Glomerular visceral epithelial cell (primary cell): ENCODE measurements at regions not wholly inside any gene's neighbourhood (a gene's known extent, or its start where the extent isn't known, plus 50 kb on each side); places are given as distances from the start of the nearest gene placed in this dataset.
"Not testable (repeated sequence)": the region's sequence is repeated elsewhere in the genome, so short reads cannot be mapped to it uniquely, and the experiment has no call there.

ENCODE experiments used
- DNase-seq: peaks from one replicate; pipeline ENCODE4 v3.0.0-alpha.2; 2016; ENCODE audit errors: extremely low spot score

- DNase-seq, result no peak
These were observed 339.3 kb downstream of the BCL11B start for GRCh38 chr14:98932431-98933325.

- not testable (repeated sequence) for DNase-seq
These were observed 337.4 kb downstream of the BCL11B start for GRCh38 chr14:98934569-98934968.

- no peak for DNase-seq
These were observed 336.1 kb downstream of the BCL11B start for GRCh38 chr14:98935921-98936320.

- DNase-seq, result no peak
These were observed 335.0 kb downstream of the BCL11B start for GRCh38 chr14:98937021-98937420.

DNA sequence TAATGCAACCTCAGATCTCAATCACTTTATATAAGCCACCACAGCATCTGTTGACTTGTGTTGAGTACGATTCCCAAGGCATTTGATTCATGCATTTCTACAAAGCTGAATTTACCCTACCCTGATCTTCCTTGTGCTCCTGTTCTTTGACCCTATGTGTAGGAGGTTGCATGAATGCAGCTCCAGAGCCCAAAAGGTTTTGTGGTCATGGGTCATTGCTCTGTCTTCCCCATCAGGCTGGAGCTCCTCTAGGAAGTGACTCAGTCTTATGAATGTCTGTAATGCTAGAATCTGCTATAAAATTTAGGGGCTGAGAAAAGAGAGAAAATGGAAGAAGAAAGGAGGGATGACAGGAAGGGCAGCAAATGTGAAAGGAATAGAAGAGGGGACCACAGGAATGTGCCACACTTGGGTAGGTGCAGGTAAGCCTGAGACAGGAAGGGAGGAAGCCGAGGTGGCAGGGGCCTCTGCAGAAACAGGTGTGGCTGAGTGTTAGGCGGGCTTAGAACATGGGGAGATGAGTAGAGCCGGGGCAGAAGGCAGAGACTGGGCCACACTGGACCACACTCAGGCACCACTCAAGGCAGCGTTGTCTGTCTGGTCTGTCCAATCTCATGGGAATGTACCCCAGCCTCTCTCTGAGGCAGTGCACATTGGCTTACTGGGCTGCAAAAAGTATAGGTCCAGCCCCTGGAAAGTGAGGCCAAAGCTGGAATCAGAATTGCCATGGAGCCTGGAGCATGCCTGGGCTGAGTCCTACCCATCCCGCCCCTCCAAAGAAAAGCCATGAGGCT is 334.1 kb downstream of the BCL11B start:
- no peak for DNase-seq

DNA sequence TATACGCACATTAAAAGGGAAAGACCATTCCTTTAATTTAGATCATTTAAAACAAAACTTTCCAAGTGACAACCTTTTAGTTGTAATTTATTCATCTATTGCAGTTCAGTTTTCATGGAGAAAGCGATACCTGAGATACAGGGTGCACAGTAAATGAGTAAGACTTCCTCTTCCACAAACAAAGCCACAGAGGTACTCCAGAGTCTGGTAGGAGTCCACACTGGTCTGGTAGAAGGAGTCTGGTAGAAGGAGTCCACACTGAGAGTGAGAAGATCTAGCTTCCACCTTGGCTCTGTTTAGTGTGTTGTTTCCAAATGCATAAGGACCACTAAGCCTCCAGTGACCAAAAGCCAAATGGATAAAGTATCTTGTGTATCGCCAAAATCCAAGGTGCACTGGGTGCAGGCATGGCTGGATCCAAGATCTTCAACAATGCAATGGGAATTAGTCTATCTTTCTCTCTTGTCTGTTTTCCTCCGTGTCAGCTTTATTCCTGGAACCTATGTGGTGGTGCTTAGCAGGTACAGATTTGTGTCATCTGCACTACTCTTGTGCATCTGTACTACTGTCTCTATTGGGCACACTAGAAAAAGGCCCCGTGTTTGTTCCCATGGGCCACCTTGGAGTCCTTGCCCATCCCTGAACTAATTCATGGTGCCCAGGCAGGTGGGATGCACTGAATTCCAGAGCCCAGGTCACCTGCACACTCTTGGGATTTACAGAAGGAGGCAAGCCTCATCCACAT is 331.1 kb downstream of the BCL11B start:
- no peak for DNase-seq

GRCh38 chr14:98941481-98941880 is 330.5 kb downstream of the BCL11B start:
- no peak for DNase-seq

- DNase-seq, result no peak
These were observed 328.1 kb downstream of the BCL11B start for GRCh38 chr14:98943907-98944306.

DNA sequence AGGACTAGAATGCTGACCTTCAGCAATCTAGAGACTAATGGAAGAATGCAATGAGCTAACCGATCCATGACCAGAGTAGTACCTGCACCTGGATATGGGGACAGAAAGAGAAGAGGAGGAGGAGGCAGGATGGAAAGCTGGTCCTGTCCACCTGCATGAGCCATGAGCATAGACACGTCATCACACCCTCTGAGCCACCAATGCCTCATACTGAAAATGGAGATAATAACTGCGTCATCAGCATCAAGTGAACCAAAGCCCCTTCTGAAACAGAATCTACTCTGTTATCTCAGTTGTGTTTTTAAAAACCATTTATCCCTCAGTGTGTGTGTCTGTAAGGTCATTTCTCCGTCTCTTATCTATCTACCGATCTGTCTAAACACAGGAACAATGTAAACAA is 327.0 kb downstream of the BCL11B start:
- DNase-seq, result no peak

DNA sequence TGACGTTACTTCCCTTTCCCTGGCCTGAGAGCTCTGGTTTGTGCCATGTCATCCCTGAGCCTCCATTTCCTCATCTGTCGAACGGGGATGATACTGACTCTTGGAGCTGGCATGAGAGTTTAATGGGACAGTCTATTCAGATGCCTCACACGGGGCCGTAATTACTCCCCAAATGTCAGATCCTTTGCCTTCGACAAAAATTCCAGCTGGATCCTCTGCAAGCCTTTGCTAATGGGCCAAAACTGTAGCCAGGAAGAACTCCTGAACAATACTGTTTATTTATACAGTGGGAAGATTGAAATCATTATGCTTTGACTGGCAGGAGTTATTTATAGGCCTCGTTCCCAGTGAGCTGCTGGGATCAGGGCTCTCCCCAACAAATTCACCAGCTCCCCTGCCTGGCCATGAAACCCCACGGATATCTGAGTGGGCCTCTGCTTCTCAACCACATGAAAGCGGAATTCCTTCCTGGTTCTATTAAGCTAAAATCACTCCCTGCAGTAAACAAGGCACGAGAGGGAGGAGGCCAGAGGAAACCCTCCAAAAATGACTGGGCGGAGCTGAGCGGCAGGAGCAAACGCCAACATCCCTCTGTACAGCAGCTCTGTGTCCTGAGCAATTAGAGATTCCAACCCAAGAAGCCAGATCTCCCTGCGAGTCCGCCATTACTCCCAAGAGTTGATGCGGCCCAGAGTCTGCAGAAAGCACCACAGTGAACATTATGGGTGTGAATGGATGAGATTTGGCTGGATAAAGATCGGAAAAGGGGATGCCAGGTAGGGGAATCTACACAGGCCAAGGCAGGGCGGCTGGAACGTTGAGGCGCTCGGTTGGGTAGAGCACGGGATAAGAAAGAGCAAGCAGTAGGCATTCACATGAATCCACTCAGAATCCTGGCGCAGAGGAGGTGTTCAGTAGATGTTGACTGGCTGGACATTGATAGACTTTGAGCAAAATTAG is 326.1 kb downstream of the BCL11B start:
- no peak for DNase-seq

DNA sequence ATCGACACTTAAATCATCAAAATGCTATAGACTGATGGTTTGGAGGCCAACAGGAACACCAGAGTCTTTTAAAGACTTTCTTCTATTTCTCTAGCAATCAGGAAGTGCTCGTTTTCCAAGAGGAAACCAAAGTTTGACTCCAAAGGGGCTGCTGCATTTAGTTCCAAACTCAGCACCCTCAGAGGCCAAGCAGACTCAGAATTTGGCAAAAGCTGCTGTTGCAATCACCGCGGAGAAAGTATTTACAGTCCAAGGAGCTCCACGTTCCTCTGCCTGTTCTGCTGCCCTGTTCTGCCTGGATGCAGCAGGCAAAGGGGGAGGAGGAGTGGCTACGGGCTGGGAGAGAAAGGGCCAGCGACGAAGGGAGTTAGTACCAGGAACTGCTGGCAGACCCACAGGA is 325.1 kb downstream of the BCL11B start:
- no peak for DNase-seq

DNA sequence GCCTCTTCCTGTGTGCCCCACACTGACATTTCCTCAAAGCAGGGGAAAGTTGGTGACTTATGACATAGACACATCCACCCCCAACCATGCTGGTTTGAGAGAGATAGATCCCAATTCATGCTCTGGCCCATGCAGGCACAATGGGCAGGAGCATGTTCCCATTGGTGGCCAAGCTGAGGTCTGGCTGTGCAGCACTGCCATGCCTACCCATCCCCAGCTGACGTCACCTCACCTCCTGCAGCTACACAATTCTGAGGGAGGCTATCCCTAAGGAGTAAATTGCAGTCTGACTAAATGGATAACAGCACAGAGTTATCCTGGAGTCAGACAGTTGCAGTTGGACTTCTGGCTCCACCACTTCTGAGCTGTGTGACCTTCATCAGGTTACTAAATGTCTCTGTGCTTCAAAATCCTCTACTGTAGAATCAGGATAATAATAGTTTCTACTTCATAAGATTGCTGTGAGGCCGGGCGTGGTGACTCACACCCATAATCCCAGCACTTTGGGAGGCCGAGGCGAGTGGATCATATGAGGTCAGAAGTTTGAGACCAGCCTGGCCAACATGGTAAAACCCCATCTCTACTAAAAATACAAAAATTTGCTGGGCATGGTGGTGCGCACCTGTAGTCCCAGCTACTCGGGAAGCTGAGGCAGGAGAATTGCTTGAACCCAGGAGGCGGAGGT is 323.9 kb downstream of the BCL11B start:
- no peak for DNase-seq

DNA sequence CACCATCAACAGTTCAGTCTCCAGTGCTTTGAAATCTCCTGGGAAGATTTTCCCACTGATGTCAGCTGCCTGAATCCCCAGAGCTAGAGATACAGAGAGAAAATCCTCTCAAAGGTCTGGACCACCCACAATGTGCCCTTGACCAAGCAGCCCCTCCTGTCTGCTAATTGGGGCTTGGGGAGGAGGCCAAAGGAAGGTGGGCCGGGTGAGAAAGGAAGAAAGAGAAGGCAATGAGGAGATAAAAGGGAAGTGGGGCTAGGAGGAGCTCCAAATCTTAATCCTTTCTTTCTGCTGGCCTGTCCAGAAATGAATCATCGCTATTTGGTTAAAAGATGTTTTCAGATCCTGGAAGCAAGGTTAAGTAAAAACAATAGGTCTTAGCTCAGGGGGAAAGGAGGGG is 322.9 kb downstream of the BCL11B start:
- no peak for DNase-seq

GRCh38 chr14:98949481-98950135 is 322.4 kb downstream of the BCL11B start:
- no peak for DNase-seq

DNA sequence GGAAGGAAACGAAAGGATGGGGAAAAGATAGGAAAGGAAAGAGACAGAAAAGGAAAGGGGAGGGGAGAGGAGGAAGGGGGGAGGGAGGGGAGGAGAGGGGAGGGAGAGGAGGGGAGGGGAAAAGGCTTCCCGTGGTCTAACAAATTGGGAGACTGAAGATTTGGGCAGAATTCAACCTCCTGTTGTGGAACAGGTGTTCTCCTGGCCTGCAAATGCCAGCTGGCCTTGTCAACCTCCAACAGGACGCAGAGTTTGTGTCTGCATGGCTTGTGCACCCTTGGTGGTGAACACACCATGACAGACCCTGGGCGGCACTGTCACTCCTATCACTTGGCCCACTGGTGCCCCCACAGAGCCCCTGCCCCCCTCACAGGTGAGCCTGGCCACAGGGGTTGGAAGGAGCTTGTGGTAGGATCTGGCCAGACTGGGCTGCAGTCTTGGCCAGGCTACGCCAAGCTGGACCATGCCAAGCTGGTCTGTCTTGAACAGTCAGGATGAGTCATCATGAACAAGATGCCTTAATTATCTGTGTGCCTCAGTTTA is 321.6 kb downstream of the BCL11B start:
- no peak for DNase-seq

- no peak for DNase-seq
These were observed 321.0 kb downstream of the BCL11B start for GRCh38 chr14:98951031-98951430.

DNA sequence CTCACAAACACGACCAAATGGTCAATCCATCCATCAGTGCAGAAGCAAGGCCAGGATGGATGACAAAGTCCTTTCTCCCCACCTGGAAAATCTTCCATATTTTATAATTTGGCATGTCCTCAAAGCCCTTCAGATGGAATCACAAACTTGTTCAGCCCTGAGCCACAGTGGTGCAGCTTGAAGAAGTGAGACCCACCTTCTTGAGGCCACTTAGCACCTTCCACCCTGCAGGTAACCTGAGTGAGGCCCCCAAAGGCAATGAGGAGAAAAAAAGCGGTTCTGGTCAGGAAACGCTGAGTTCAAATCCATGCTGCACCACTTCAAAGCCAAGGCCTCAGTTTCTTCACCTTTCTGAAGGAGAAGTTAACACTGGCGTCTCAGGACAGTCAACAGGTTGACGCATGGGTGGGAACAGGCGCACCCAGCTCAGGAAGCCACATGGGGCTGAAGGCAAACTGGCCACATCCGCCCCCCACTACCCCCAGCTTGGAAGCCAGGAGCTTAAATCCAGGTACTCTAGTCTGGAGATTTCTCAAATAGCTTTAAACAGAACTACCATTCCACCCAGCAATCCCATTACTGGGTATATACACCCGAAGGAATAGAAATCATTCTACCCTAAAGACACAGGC is 320.4 kb downstream of the BCL11B start:
- DNase-seq, result no peak

DNA sequence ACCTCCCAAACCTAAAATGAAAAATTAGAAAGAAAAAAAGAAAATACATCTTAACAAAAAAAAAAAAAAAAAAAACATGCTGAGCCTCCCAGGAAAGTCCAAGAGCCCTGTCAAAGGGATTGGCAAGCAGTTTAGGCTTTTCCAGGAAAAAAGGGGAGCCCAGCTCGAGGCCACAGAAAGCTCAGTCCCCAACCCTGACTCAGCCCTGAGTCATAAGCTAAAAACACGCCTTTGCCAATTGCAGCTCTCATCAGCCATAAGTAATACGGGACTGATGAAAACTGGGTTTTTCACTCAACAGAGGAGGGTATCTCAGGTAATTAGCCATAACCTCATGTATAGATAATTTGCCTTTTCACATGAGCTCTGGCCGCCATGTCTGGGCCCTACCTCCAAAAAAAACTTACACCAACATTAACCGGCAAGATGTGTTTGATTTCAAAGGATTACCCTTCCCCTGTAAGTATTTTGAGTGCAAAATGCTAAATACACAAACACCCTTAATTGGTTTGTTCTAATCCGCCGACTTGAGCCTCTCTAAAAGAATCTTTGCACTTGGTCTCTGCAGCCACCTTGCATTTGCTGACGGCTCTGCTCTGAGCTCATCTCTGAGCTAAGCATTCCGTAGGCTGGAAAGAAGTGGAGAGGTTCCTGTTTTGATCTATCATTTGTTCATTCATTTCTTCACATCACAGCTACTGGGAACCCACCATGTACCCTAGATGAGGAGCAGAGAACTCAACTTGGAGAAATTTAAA is 319.2 kb downstream of the BCL11B start:
- no peak for DNase-seq
